HG03066 (cell line): ENCODE measurements at regions not wholly inside any gene's neighbourhood (a gene's known extent, or its start where the extent isn't known, plus 50 kb on each side); places are given as distances from the start of the nearest gene placed in this dataset.

ENCODE experiments used
- ATAC-seq: cut with Tn5 transposase; IDR thresholded peaks from one replicate; pipeline ENCODE4 v1.9.1; 2021; ENCODE audit warnings: low read depth; ENCODE audit not compliant: unreplicated experiment

GRCh38 chr4:153939570-153939969 is 150.7 kb upstream of the SFRP2 start:
- no peak for ATAC-seq

- no peak for ATAC-seq
These were observed 150.1 kb upstream of the SFRP2 start for GRCh38 chr4:153938994-153939393.

GRCh38 chr4:153937289-153937688 is 148.4 kb upstream of the SFRP2 start:
- ATAC-seq, result no peak

GRCh38 chr4:153936121-153936520 is 147.2 kb upstream of the SFRP2 start:
- ATAC-seq, result no peak

GRCh38 chr4:153934688-153935017 is 145.8 kb upstream of the SFRP2 start:
- ATAC-seq, result no peak

GRCh38 chr4:153933915-153934687 is 145.2 kb upstream of the SFRP2 start:
- no peak for ATAC-seq

- ATAC-seq, result no peak
These were observed 142.9 kb upstream of the SFRP2 start for GRCh38 chr4:153931804-153932203.

- ATAC-seq, result no peak
These were observed 140.8 kb upstream of the SFRP2 start for GRCh38 chr4:153929675-153930074.

- ATAC-seq, result no peak
These were observed 138.6 kb upstream of the SFRP2 start for GRCh38 chr4:153927451-153927850.

- ATAC-seq, result no peak
These were observed 133.3 kb upstream of the SFRP2 start for GRCh38 chr4:153922148-153922547.

- no peak for ATAC-seq
These were observed 130.8 kb upstream of the SFRP2 start for GRCh38 chr4:153919667-153920066.

- ATAC-seq, result peak; percentile 97
These were observed 127.4 kb upstream of the SFRP2 start for GRCh38 chr4:153916273-153916755.

GRCh38 chr4:153912301-153912700 is 123.4 kb upstream of the SFRP2 start:
- no peak for ATAC-seq

- no peak for ATAC-seq
These were observed 120.8 kb upstream of the SFRP2 start for GRCh38 chr4:153909672-153910071.

- ATAC-seq, result no peak
These were observed 117.3 kb upstream of the SFRP2 start for GRCh38 chr4:153906231-153906630.

- no peak for ATAC-seq
These were observed 116.3 kb upstream of the SFRP2 start for GRCh38 chr4:153905231-153905630.

GRCh38 chr4:153904011-153904410 is 115.1 kb upstream of the SFRP2 start:
- ATAC-seq, result no peak

GRCh38 chr4:153901220-153901619 is 112.3 kb upstream of the SFRP2 start:
- ATAC-seq, result no peak

GRCh38 chr4:153900426-153900825 is 111.5 kb upstream of the SFRP2 start:
- ATAC-seq, result no peak

GRCh38 chr4:153890761-153891160 is 101.9 kb upstream of the SFRP2 start:
- no peak for ATAC-seq

GRCh38 chr4:153887217-153887616 is 98.3 kb upstream of the SFRP2 start:
- ATAC-seq, result no peak

- no peak for ATAC-seq
These were observed 95.4 kb upstream of the SFRP2 start for GRCh38 chr4:153884325-153884724.

- no peak for ATAC-seq
These were observed 92.1 kb upstream of the SFRP2 start for GRCh38 chr4:153880983-153881382.
